Keratinocyte (primary cell): ENCODE measurements at regions not wholly inside any gene's neighbourhood (a gene's known extent, or its start where the extent isn't known, plus 50 kb on each side); places are given as distances from the start of the nearest gene placed in this dataset.

Experiments used
- DNase-seq: peaks from one replicate; pipeline ENCODE4 v3.0.0-alpha.2; 2011; ENCODE audit warnings: low read depth, missing footprints, low spot score
- FAIRE-seq: peaks from 2 replicates; lab custom pipeline; 2011; peaks lifted over from hg19 to GRCh38; lab: Jason Lieb, UNC
- H2AFZ ChIP-seq: 2 replicates; pipeline ENCODE4 v1.6.0; 2012; ENCODE audit warnings: low read length, control low read depth, inconsistent platforms; ENCODE audit not compliant: control insufficient read depth
- H3K27ac ChIP-seq: 2 replicates; pipeline ENCODE4 v1.5.1; 2011; ENCODE audit warnings: low read length; ENCODE audit not compliant: control insufficient read depth, insufficient read depth
- H3K27me3 ChIP-seq: 3 replicates; pipeline ENCODE4 v1.6.0; 2011; ENCODE audit warnings: low read length; ENCODE audit not compliant: control insufficient read depth, insufficient read depth; ENCODE audit errors: extremely low read depth
- H3K36me3 ChIP-seq, 2 experiments: 2 replicates in 1 of 2; 3 replicates in 1 of 2; pipeline ENCODE4 v1.5.1; 2011; ENCODE audit warnings: low read length in 2 of 2, mild to moderate bottlenecking in 1 of 2; ENCODE audit not compliant: control insufficient read depth in 2 of 2, insufficient read depth in 2 of 2; ENCODE audit errors: extremely low read depth in 1 of 2
- H3K4me1 ChIP-seq: 3 replicates; pipeline ENCODE4 v1.5.1; 2011; ENCODE audit warnings: low read length; ENCODE audit not compliant: control insufficient read depth, insufficient read depth; ENCODE audit errors: extremely low read depth
- H3K4me2 ChIP-seq: 3 replicates; pipeline ENCODE4 v1.6.0; 2011; ENCODE audit warnings: low read depth, low read length; ENCODE audit not compliant: control insufficient read depth, insufficient read depth; ENCODE audit errors: extremely low read depth
- H3K4me3 ChIP-seq, 3 experiments: fragments of 200-600 bp in 1 of 3; sonication (generic) in 1 of 3; 2 replicates in 2 of 3; 3 replicates in 1 of 3; pipeline ENCODE4 v1.5.1; 2011 to 2016; ENCODE audit warnings: low read length in 3 of 3, mild to moderate bottlenecking in 3 of 3, control low read depth in 2 of 3, inconsistent platforms in 1 of 3, low read depth in 1 of 3, mixed read lengths in 1 of 3, mixed run types in 1 of 3, moderate library complexity in 1 of 3; ENCODE audit not compliant: control insufficient read depth in 2 of 3, insufficient read depth in 2 of 3; ENCODE audit errors: extremely low read depth in 1 of 3
- H3K79me2 ChIP-seq: 2 replicates; pipeline ENCODE4 v1.6.0; 2012; ENCODE audit warnings: low read length; ENCODE audit not compliant: control insufficient read depth, insufficient read depth
- H3K9ac ChIP-seq: 3 replicates; pipeline ENCODE4 v1.6.0; 2011; ENCODE audit warnings: low read length; ENCODE audit not compliant: control insufficient read depth, insufficient read depth; ENCODE audit errors: extremely low read depth
- H3K9me1 ChIP-seq: 3 replicates; pipeline ENCODE4 v1.6.0; 2011; ENCODE audit warnings: low read length; ENCODE audit not compliant: control insufficient read depth, insufficient read depth; ENCODE audit errors: extremely low read depth
- H3K9me3 ChIP-seq: 2 replicates; pipeline ENCODE4 v1.5.1; 2012; ENCODE audit warnings: low read depth, low read length; ENCODE audit not compliant: control insufficient read depth
- H4K20me1 ChIP-seq: 3 replicates; pipeline ENCODE4 v1.6.0; 2011; ENCODE audit warnings: low read length; ENCODE audit not compliant: control insufficient read depth, insufficient read depth; ENCODE audit errors: extremely low read depth
- EZH2 ChIP-seq: IDR thresholded peaks from one replicate; pipeline ENCODE4 v1.6.1; 2012; ENCODE audit warnings: inconsistent platforms, mild to moderate bottlenecking, low read length, moderate library complexity
- dilution Hi-C: fragments of 300-500 bp; cut with MboI; formaldehyde crosslinking; loops from one replicate; pipeline ENCODE4 v1.7.0; 2020; ENCODE audit warnings: low sequenced_read_pairs; ENCODE audit not compliant: extremely low pct_ligation_motif_present
- TF ChIP-seq, protein P1 (sequence below), 3 experiments: IDR thresholded peaks in 1 of 3; conservative IDR thresholded peaks in 1 of 3; optimal IDR thresholded peaks in 1 of 3; 2 replicates in 2 of 3; 3 replicates in 1 of 3; pipeline versions ENCODE3 to v1.5.1; 2011; ENCODE audit warnings: low read length in 3 of 3, mild to moderate bottlenecking in 3 of 3, moderate library complexity in 2 of 3, control low read depth in 1 of 3, inconsistent platforms in 1 of 3; ENCODE audit not compliant: insufficient read depth in 2 of 3; ENCODE audit errors: extremely low read depth in 1 of 3

DNA sequence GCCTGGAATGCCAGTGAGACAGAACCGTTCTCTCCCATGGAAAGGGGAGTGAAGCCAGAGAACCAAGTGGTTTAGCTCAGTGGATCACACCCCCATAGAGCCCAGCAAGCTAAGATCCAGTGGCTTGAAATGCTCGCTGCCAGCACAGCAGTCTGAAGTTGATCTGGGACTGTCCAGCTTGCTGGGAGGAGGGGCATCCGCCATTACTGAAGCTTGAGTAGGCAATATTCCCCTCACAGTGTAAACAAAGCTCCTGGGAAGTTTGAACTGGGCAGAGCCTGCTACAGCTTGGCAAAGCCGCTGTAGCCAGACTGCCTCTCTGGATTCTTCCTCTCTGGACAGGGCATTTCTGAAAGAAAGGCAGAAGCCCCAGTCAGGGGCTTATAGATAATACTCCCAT, 374.3 kb upstream of the DCN start:
- H3K27ac ChIP-seq: no peak overlapping the region
- H3K79me2 ChIP-seq: no peaks in the 10 kb centered on the region
- DNase-seq (no peak), FAIRE-seq (no peak)
- H2AFZ ChIP-seq: no peak overlapping the region
- no peaks in the 10 kb centered on the region for H3K27me3 ChIP-seq
- H3K4me3 ChIP-seq: no peak overlapping the region
- TF ChIP-seq, protein P1, sequence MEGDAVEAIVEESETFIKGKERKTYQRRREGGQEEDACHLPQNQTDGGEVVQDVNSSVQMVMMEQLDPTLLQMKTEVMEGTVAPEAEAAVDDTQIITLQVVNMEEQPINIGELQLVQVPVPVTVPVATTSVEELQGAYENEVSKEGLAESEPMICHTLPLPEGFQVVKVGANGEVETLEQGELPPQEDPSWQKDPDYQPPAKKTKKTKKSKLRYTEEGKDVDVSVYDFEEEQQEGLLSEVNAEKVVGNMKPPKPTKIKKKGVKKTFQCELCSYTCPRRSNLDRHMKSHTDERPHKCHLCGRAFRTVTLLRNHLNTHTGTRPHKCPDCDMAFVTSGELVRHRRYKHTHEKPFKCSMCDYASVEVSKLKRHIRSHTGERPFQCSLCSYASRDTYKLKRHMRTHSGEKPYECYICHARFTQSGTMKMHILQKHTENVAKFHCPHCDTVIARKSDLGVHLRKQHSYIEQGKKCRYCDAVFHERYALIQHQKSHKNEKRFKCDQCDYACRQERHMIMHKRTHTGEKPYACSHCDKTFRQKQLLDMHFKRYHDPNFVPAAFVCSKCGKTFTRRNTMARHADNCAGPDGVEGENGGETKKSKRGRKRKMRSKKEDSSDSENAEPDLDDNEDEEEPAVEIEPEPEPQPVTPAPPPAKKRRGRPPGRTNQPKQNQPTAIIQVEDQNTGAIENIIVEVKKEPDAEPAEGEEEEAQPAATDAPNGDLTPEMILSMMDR (optimal IDR thresholded peaks at IDR 0.05 in 1 of 3, IDR thresholded peaks at IDR 0.05 in 1 of 3, conservative IDR thresholded peaks at IDR 0.05 in 1 of 3; ENCODE audit: extremely low read depth in 1 of 3, insufficient read depth in 2 of 3, low read length in 3 of 3): no peak
- no peak for TF ChIP-seq EZH2
- dilution Hi-C loops: no loop called here
- no peaks in the 10 kb centered on the region for H3K9me3 ChIP-seq
- no peak overlapping the region for H3K9ac ChIP-seq
- H3K36me3 ChIP-seq: no peaks in the 10 kb centered on the region
- no peak overlapping the region for H3K4me2 ChIP-seq
- no peaks in the 10 kb centered on the region for H4K20me1 ChIP-seq
- H3K9me1 ChIP-seq: no peaks in the 10 kb centered on the region
- H3K4me1 ChIP-seq: no peaks in the 10 kb centered on the region

DNA sequence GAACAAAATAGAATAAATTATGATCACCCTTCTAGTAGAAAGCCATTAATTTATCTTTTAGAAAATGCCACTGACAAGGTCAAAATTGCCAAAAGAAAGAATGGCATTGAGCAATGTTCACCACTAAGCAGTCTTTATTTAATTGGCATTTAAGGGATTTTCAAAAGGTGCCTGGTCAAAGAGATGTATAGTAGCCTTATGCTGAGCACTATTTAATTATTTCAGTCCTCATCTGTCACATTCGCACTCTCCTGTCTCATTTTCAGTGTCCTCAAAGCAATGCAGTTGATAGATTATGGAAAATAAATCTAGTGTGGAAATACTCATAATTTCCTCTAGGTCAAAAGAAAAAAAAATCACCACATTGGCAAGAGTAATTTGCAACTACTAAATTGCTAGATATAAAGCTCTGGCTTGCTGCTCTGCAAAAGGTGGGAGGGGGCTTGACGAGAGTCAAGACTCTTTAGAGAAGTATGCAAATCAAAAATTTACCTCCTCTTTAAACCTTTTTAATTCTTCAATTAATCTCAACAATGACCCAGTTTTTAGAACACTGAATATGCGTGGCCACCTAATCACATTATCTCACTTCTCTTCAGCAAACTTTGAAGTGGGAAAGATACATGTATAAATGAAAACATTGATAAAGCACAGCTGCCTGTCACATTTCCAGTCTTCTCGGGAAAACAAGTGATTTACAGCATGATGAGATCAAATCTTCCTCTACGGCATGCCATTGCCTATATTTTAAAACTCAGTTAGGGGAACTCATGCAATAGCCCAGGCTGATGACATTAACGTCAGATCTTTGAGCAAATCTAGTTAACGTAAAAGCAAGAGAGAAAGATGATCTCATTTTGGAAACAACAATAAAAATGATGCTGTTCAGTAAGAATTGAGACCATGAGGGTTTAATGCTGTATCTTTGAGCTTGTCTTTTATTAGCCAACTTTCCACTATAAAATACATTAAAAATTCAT, 373.1 kb upstream of the DCN start:
- Histone ChIP-seq H3K27ac (no peak overlapping the region), H3K4me3 (no peak overlapping the region), H4K20me1 (no peaks in the 10 kb centered on the region), H3K36me3 (no peaks in the 10 kb centered on the region), H3K4me2 (no peak overlapping the region), H3K9me3 (no peaks in the 10 kb centered on the region), H2AFZ (no peak overlapping the region), H3K9ac (no peak overlapping the region), H3K4me1 (no peaks in the 10 kb centered on the region), H3K9me1 (no peaks in the 10 kb centered on the region), H3K27me3 (no peaks in the 10 kb centered on the region), H3K79me2 (no peaks in the 10 kb centered on the region)
- DNase-seq: no peak
- dilution Hi-C loops: no loop called here
- TF ChIP-seq, protein P1 (optimal IDR thresholded peaks at IDR 0.05 in 1 of 3, IDR thresholded peaks at IDR 0.05 in 1 of 3, conservative IDR thresholded peaks at IDR 0.05 in 1 of 3; ENCODE audit: extremely low read depth in 1 of 3, insufficient read depth in 2 of 3, low read length in 3 of 3): no peak
- TF ChIP-seq EZH2: no peak
- no peak for FAIRE-seq
